Fibroblast of mammary gland (primary cell): ENCODE measurements at regions not wholly inside any gene's neighbourhood (a gene's known extent, or its start where the extent isn't known, plus 50 kb on each side); places are given as distances from the start of the nearest gene placed in this dataset.
"Not testable (repeated sequence)": the region's sequence is repeated elsewhere in the genome, so short reads cannot be mapped to it uniquely, and the experiment has no call there.

ENCODE experiments used
- DNase-seq: peaks from one replicate; pipeline ENCODE4 v3.0.0-alpha.2; 2010; ENCODE audit warnings: low read depth
- H3K4me3 ChIP-seq: 2 replicates; pipeline ENCODE4 v1.5.1; 2011; ENCODE audit warnings: low read depth, mild to moderate bottlenecking, low read length, moderate library complexity; ENCODE audit not compliant: control insufficient read depth
- TF ChIP-seq, protein P1 (sequence below): conservative IDR thresholded peaks from 2 replicates; pipeline ENCODE4 v1.5.1; 2011; ENCODE audit warnings: low read depth, low read length, inconsistent platforms; ENCODE audit not compliant: control insufficient read depth, insufficient read depth

DNA sequence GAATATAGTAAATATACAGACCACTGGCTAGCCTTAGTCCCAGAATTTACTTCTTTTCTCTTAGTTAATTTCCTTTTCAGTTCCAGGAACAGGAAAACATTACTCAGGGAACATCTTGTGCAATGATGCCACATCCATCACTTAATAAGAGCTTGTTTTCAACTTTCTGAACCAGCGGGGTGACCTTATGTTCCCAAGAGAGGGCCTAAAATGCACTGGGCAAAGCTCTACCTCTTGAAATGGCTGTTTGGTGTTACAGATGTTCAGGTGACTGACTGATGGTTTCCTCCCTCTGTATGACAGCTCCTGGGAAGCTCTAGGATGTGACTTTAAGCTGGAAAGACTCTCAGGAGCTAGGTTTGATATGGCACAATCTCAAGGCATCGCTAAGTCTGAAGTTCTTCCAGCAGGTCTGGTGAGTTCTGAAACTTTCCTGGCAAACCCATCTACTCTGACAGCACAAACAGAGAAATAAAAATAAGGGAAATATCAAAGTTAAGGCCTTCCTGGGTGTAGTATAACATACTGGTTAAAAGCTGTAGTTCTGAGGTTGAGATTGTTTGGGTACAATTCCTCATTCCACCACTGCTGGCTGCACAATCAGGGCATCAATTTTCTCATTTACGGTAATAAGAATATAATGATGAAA, 98.6 kb downstream of the ZIC1 start:
- peak; percentile 85 for DNase-seq
- TF ChIP-seq, protein P1, sequence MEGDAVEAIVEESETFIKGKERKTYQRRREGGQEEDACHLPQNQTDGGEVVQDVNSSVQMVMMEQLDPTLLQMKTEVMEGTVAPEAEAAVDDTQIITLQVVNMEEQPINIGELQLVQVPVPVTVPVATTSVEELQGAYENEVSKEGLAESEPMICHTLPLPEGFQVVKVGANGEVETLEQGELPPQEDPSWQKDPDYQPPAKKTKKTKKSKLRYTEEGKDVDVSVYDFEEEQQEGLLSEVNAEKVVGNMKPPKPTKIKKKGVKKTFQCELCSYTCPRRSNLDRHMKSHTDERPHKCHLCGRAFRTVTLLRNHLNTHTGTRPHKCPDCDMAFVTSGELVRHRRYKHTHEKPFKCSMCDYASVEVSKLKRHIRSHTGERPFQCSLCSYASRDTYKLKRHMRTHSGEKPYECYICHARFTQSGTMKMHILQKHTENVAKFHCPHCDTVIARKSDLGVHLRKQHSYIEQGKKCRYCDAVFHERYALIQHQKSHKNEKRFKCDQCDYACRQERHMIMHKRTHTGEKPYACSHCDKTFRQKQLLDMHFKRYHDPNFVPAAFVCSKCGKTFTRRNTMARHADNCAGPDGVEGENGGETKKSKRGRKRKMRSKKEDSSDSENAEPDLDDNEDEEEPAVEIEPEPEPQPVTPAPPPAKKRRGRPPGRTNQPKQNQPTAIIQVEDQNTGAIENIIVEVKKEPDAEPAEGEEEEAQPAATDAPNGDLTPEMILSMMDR = no peak
- no peak overlapping the region for H3K4me3 ChIP-seq

DNA sequence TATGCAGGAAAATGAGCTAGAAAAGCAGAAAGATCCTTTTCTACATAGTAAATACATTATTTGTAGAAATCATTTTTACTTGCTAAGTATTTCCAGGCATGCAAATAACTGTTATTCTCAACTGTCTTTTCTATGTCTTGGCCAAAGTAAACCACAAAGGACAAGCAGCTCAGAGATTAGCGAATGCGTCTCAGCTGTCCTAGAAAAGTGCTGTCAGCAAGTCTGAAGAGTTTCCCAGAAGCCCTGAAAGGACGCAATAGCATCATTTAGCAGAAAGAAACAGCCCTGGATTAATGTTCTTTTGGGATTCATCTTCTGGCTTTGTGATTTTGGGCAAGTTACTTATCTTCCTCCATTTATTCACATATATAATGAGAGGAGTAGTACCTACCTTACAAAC, 100.3 kb downstream of the ZIC1 start:
- peak; percentile 5 for DNase-seq
- TF ChIP-seq, protein P1 = no peak
- H3K4me3 ChIP-seq = no peak overlapping the region

DNA sequence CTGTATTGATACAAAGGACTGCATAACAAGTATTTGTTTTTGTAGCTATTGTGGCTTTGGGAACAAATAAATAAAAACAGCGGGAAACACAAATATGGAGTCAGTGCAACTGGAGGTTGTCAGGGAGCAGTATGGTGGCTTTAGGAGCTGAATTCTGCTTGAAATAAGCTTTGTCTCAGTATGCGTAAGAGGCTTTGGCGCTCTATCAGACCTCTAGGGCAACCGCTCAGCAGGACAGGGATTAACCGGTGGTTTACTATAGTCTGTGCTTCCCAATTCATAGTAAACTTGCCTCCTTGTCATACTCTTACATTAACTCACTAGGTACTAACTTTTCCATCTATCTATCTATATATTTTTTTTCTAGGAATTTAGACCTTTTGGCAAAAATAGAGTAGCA, 104.6 kb downstream of the ZIC1 start:
- DNase-seq = no peak
- no peak overlapping the region for H3K4me3 ChIP-seq
- TF ChIP-seq, protein P1 = no peak

DNA sequence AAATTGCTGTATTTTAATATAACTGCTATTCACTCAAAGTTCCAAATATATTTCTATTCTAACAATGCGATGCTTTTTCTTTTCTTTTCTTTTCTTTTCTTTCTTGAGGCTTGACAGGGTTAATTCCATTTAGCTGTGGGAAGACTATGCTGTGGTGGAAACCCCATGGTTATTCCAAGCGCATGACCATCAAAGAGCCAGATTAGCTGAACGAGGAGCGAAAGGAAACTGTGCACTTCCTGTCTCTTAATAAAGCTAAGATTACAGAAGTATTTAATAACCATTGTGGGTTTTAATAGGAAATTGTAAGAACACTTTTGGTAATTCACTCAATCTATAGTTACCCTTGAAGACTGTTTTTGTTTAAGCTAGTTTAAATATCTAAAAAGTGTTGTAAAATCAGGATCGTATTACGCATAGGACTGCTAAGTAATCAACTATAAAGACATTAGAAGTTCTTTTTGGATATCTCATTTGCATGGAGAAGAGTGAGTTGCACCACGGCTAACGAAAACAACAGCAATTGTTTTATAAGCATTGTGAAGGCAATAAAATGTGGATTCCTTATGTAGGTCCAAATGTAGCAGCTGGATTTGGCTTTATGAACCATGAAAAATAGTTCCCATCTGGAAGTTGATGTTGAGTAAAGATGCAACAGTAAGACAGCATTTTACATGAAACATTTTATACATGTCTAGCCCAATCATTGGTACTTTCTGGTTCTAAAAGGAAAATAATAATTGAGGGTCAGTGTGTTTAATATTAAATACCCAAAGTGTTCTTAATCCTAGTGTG, 105.4 kb downstream of the ZIC1 start:
- TF ChIP-seq, protein P1 = no peak
- no peak for DNase-seq
- H3K4me3 ChIP-seq = no peak overlapping the region

DNA sequence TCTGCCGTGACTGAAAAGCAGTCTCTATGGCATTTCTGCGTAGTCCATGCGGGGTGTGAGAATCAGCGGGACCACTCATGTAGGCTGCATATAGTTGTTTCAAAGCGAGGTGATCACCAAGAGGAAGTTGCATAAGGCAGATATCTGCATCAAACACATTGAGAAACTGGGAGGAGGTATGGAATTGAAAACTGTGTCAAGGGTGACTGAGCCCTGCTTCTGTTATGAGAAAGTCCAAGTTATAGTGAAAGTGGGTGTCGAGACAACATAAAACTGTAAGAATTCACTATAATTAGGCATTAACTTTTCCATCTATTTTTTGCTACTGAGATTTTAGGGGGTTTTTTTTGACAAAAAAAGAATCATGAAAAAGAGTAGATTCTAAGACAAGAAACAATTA, 109.3 kb downstream of the ZIC1 start:
- DNase-seq = peak; percentile 8
- TF ChIP-seq, protein P1 = no peak
- H3K4me3 ChIP-seq = no peak overlapping the region

DNA sequence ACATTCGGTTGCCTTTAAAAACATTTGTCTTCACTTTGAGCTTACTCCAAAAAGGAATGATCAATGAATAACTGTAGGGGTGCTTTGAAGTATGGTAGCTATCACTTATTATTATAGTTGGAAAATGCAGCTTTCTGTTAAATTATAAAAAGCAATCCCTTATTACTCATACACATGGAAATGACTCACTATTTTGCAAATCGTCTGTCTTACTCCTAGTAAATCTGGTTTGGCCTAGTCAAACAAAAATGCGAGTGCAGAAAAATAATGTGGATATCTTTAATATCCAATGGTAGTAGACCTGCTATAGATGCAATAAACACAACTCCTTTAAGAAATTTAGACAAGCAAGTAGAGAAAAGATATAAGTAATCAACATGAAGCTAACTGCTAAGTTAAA, 112.5 kb downstream of the ZIC1 start:
- peak; percentile 70 for DNase-seq
- no peak overlapping the region for H3K4me3 ChIP-seq
- TF ChIP-seq, protein P1 = no peak

DNA sequence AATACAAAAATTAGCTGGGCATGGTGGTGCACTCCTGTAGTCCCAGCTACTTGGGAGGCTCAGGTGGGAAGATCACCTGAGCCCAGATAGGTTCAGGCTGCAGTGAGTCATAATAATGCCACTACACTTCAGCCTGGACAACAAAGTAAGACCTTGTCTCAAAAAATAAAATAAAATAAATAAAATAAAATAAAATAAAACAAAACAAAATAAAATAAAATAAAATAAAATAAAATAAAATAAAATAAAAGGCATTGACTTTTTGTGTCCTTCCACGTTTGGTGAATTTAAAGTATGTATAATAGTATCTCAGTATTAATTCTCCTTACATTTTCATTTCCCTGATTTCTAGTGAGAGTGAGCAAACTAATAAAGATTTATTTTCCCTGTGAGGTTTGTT, 113.6 kb downstream of the ZIC1 start:
- DNase-seq, H3K4me3 ChIP-seq: not testable (repeated sequence)
